Stimulated activated memory B cell treated with anti-CD40 and anti-IgM and Interleukin-4, amounts not matched to agents 10 μg/mL and 1 μg/mL and 100 μg/mL, for 72 hours (primary cell): ENCODE measurements at regions not wholly inside any gene's neighbourhood (a gene's known extent, or its start where the extent isn't known, plus 50 kb on each side); places are given as distances from the start of the nearest gene placed in this dataset.

Experiments used
- ATAC-seq: fragments of 150-1000 bp; cut with Tn5 transposase; 2 replicates; pipeline ENCODE4 v1.10.0; 2021
- H3K27ac Mint-ChIP-seq: one replicate; pipeline ENCODE4 v1.8.0; 2022; ENCODE audit warnings: mild to moderate bottlenecking, mixed read lengths
- H3K27me3 Mint-ChIP-seq: one replicate; pipeline ENCODE4 v1.8.0; 2022; ENCODE audit warnings: mixed read lengths
- H3K36me3 Mint-ChIP-seq: one replicate; pipeline ENCODE4 v1.8.0; 2022; ENCODE audit warnings: mixed read lengths
- H3K4me1 Mint-ChIP-seq: one replicate; pipeline ENCODE4 v1.8.0; 2022; ENCODE audit warnings: mixed read lengths
- H3K4me3 Mint-ChIP-seq: one replicate; pipeline ENCODE4 v1.8.0; 2022; ENCODE audit warnings: mild to moderate bottlenecking, moderate library complexity, mixed read lengths
- H3K9me3 Mint-ChIP-seq: one replicate; pipeline ENCODE4 v1.8.0; 2022; ENCODE audit warnings: mixed read lengths

- Mint-ChIP-seq H3K27me3 (no peaks in the 10 kb centered on the region), H3K36me3 (no peaks in the 10 kb centered on the region), H3K4me3 (no peak overlapping the region), H3K4me1 (peaks cover 14% of the 10 kb centered on the region), H3K9me3 (no peaks in the 10 kb centered on the region), H3K27ac (no peak overlapping the region)
- no peak for ATAC-seq
These were observed 545.0 kb downstream of the SOX11 start for GRCh38 chr2:6237039-6237660.

GRCh38 chr2:6249557-6249956 is 557.4 kb downstream of the SOX11 start:
- Mint-ChIP-seq H3K4me3 (no peak overlapping the region), H3K4me1 (no peaks in the 10 kb centered on the region), H3K27ac (no peak overlapping the region), H3K9me3 (no peaks in the 10 kb centered on the region), H3K36me3 (no peaks in the 10 kb centered on the region), H3K27me3 (no peaks in the 10 kb centered on the region)
- ATAC-seq: no peak

- H3K9me3 Mint-ChIP-seq: no peaks in the 10 kb centered on the region
- no peak for ATAC-seq
- peaks cover 6% of the 10 kb centered on the region for H3K4me1 Mint-ChIP-seq
- no peak overlapping the region for H3K4me3 Mint-ChIP-seq
- H3K27ac Mint-ChIP-seq: no peak overlapping the region
- no peaks in the 10 kb centered on the region for H3K36me3 Mint-ChIP-seq
- no peaks in the 10 kb centered on the region for H3K27me3 Mint-ChIP-seq
These were observed 562.3 kb downstream of the SOX11 start for GRCh38 chr2:6254441-6254840.

GRCh38 chr2:6264198-6264597 is 572.0 kb downstream of the SOX11 start:
- no peak overlapping the region for H3K4me3 Mint-ChIP-seq
- no peaks in the 10 kb centered on the region for H3K36me3 Mint-ChIP-seq
- no peak for ATAC-seq
- H3K27me3 Mint-ChIP-seq: no peaks in the 10 kb centered on the region
- H3K4me1 Mint-ChIP-seq: no peaks in the 10 kb centered on the region
- no peak overlapping the region for H3K27ac Mint-ChIP-seq
- no peaks in the 10 kb centered on the region for H3K9me3 Mint-ChIP-seq

- no peaks in the 10 kb centered on the region for H3K9me3 Mint-ChIP-seq
- H3K36me3 Mint-ChIP-seq: no peaks in the 10 kb centered on the region
- no peaks in the 10 kb centered on the region for H3K27me3 Mint-ChIP-seq
- no peak for ATAC-seq
- H3K4me1 Mint-ChIP-seq: no peaks in the 10 kb centered on the region
- H3K27ac Mint-ChIP-seq: no peak overlapping the region
- H3K4me3 Mint-ChIP-seq: no peak overlapping the region
These were observed 584.2 kb downstream of the CMPK2 start for GRCh38 chr2:6281524-6281923.

GRCh38 chr2:6283259-6283658 is 582.4 kb downstream of the CMPK2 start:
- no peak overlapping the region for H3K4me3 Mint-ChIP-seq
- ATAC-seq: peak; percentile 27
- H3K9me3 Mint-ChIP-seq: no peaks in the 10 kb centered on the region
- no peaks in the 10 kb centered on the region for H3K4me1 Mint-ChIP-seq
- no peaks in the 10 kb centered on the region for H3K27me3 Mint-ChIP-seq
- H3K36me3 Mint-ChIP-seq: no peaks in the 10 kb centered on the region
- no peak overlapping the region for H3K27ac Mint-ChIP-seq

DNA sequence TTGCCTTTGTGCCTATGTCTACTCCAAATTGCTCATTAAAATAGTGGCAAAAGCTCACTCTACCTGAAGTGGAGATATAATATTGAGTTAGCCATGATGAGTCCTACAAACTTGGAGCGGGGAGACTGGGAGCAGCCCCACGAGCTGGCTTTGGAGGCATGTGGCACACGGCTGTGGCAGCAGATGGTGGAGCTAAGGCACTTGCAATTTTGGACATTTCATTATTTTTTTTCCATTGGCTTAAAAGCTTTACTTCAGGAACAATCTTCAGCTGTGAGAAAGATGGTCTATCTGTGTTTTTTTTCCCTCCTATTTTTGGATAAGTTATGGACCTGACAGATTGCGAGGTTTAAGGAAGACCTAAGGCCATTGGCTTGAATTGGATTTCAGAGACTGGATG is 578.3 kb downstream of the CMPK2 start:
- Mint-ChIP-seq H3K27ac (no peak overlapping the region), H3K27me3 (no peaks in the 10 kb centered on the region), H3K4me3 (no peak overlapping the region), H3K4me1 (no peaks in the 10 kb centered on the region), H3K9me3 (peaks cover 4% of the 10 kb centered on the region), H3K36me3 (peaks cover 4% of the 10 kb centered on the region)
- no peak for ATAC-seq

- no peak overlapping the region for H3K4me3 Mint-ChIP-seq
These were observed 576.9 kb downstream of the CMPK2 start for GRCh38 chr2:6288791-6289190.

DNA sequence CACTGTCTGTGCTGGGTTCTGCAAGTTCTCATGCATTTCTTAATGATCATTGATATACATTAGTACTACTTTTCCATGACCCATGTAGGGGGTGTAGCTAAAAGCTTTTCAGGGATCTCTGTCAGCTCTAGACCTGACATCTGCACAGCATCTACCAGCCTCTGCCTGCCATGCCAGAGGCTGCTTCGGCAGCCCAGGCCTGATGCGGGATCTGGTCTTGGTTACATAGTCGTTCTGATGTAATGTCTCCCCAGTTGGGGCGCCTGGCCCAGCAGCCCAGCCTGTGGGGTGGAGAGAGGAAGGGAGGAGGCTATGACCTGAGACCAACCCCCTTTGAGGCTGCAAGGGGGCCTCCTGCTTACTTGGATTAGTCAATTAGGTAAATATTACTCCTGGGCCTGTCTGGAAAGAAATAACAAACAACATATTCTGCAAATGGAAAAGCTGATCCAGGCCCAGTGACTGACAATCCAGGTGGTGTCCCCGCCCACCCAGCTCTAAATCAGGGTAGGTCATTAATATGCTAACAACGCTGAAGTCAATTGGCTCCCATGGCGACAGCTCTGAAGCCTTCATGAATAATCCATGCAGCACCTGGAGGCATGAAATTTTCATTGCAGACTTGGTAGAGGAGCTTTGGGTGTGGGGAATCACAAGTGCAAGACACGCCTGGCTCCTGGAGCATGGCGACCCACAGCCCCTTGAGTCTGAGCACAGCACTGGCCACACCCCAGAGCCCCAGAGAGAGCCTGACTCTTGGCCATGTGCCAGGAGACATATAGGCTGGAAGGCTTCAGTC is 575.3 kb downstream of the CMPK2 start:
- H3K27ac Mint-ChIP-seq: no peak overlapping the region
- H3K27me3 Mint-ChIP-seq: no peaks in the 10 kb centered on the region
- H3K4me3 Mint-ChIP-seq: no peak overlapping the region
- H3K4me1 Mint-ChIP-seq: no peaks in the 10 kb centered on the region
- ATAC-seq: no peak
- H3K9me3 Mint-ChIP-seq: peaks cover 16% of the 10 kb centered on the region
- H3K36me3 Mint-ChIP-seq: peaks cover 10% of the 10 kb centered on the region

More at GRCh38 chr2:6288791-6289190, 576.9 kb downstream of the CMPK2 start:
- no peaks in the 10 kb centered on the region for H3K27me3 Mint-ChIP-seq
- peaks cover 9% of the 10 kb centered on the region for H3K9me3 Mint-ChIP-seq
- H3K27ac Mint-ChIP-seq: no peak overlapping the region
- peaks cover 5% of the 10 kb centered on the region for H3K36me3 Mint-ChIP-seq
- ATAC-seq: no peak
- no peaks in the 10 kb centered on the region for H3K4me1 Mint-ChIP-seq

DNA sequence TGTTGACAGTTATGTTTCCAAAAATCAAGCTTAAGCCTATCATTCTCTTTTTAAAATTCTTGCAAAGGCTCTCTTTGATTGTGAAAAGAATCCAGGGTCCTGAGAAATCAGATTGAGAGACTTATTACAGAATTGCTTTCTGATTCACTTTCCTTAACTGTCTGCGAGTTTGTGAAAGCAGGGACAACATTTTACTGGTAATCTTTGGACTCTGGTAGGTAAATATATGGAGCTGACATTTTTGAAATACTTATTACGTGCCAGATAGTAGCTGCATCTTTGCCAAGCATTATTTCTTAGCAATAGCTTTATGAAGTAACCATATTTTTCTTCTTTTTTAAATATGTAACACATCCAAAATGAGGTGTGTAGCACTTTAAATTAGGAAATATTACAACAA is 570.9 kb downstream of the CMPK2 start:
- ATAC-seq: no peak
- Mint-ChIP-seq H3K4me3 (no peak overlapping the region), H3K4me1 (peaks cover 8% of the 10 kb centered on the region), H3K36me3 (peaks cover 10% of the 10 kb centered on the region), H3K27me3 (no peaks in the 10 kb centered on the region), H3K9me3 (peaks cover 16% of the 10 kb centered on the region), H3K27ac (no peak overlapping the region)

DNA sequence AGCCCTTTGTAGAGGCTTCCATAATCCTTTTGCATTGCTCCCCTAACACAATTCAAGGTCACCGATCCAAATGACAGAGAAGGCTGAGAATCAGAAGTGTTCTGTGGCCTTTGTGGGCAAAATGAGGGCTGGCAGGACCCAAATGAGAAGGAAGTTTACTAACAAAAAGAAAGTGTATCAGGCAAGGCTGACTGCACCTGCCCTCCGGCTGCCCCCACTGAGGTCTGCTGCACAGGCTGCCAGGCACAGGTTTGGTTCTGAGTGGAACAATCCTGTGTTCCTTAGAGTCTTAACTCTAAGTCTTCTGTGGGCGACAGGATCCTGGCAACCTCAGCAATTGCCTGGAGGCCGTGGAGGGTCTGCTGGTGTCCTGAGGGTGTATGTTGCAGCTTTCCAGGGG is 568.5 kb downstream of the CMPK2 start:
- peaks cover 7% of the 10 kb centered on the region for H3K36me3 Mint-ChIP-seq
- H3K4me1 Mint-ChIP-seq: peaks cover 8% of the 10 kb centered on the region
- no peak overlapping the region for H3K27ac Mint-ChIP-seq
- no peak overlapping the region for H3K4me3 Mint-ChIP-seq
- ATAC-seq: peak; percentile 71
- no peaks in the 10 kb centered on the region for H3K27me3 Mint-ChIP-seq
- peaks cover 13% of the 10 kb centered on the region for H3K9me3 Mint-ChIP-seq

DNA sequence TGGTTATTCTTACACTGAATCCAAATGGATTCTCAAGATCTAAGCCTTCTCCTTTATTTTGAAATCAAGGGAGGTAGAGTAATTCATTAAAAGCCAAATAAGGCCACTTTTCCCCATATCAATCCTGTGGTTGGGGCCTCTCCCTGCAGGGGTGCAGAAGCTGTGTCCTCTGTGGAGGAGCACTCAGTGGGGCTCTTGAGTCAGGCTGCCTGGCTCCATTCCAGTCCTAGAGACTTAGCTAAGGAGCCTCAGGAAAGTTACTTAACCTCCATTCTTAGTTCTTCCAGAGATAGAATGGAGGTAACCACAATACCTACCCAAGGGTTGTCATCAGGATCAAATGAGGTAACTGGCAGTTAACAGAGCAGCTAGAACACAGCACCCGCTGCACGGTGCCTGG is 564.3 kb downstream of the CMPK2 start:
- Mint-ChIP-seq H3K9me3 (no peaks in the 10 kb centered on the region), H3K4me1 (peaks cover 8% of the 10 kb centered on the region), H3K27ac (no peak overlapping the region), H3K27me3 (no peaks in the 10 kb centered on the region), H3K36me3 (no peaks in the 10 kb centered on the region), H3K4me3 (no peak overlapping the region)
- ATAC-seq: no peak

DNA sequence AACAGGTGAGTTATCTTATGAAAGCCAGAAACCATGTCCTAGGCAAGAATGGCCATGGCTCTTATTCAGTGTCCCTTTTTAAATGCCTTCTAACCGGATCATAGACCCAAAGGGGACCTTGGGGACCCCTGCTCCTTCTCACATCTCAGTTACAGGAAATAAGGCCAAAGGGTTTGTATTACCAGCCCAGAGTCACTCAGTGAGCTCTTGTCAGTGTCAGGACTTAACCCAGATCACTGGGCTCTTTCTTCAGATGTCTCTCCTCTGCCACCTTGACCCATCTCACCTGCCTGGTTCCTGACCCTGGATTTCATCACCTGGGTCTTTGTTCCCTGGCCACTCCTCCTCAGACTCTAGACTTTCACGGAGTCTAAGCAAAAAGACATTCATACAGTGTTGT is 556.7 kb downstream of the CMPK2 start:
- ATAC-seq: no peak
- Mint-ChIP-seq H3K9me3 (peaks cover 3% of the 10 kb centered on the region), H3K4me1 (peaks cover 21% of the 10 kb centered on the region), H3K4me3 (no peak overlapping the region), H3K36me3 (peaks cover 5% of the 10 kb centered on the region), H3K27ac (no peak overlapping the region), H3K27me3 (no peaks in the 10 kb centered on the region)

- Mint-ChIP-seq H3K36me3 (peaks cover 5% of the 10 kb centered on the region), H3K27me3 (no peaks in the 10 kb centered on the region), H3K4me1 (peaks cover 21% of the 10 kb centered on the region), H3K4me3 (peak overlapping the region; percentile 2), H3K27ac (no peak overlapping the region), H3K9me3 (peaks cover 3% of the 10 kb centered on the region)
- ATAC-seq: peak; percentile 83
These were observed 556.1 kb downstream of the CMPK2 start for GRCh38 chr2:6309415-6310255.
